ENCODE measurements at regions not wholly inside any gene's neighbourhood (a gene's known extent, or its start where the extent isn't known, plus 50 kb on each side); places are given as distances from the start of the nearest gene placed in this dataset.

- TF ChIP-seq POLR2AphosphoS5 (IDR thresholded peaks at IDR 0.05; ENCODE audit: low read depth, low read length) = no peak
- TF ChIP-seq CTCF (IDR thresholded peaks at IDR 0.05) = no peak
- no peak for TF ChIP-seq SIN3A (IDR thresholded peaks at IDR 0.05; ENCODE audit: borderline replicate concordance, insufficient read depth, low read depth, low read length)
- no peak for TF ChIP-seq REST (IDR thresholded peaks at IDR 0.05; ENCODE audit: insufficient read depth in 1 of 2, low read depth in 2 of 2, low read length in 1 of 2)
- TF ChIP-seq TCF7L2 (IDR thresholded peaks at IDR 0.05; ENCODE audit: low read depth, low read length) = no peak
These were observed 792.8 kb upstream of the LRRTM1 start for GRCh38 chr2:81097361-81097760.

Measured in Panc1 (cell line).